ENCODE measurements at regions not wholly inside any gene's neighbourhood (a gene's known extent, or its start where the extent isn't known, plus 50 kb on each side); places are given as distances from the start of the nearest gene placed in this dataset.

DNA sequence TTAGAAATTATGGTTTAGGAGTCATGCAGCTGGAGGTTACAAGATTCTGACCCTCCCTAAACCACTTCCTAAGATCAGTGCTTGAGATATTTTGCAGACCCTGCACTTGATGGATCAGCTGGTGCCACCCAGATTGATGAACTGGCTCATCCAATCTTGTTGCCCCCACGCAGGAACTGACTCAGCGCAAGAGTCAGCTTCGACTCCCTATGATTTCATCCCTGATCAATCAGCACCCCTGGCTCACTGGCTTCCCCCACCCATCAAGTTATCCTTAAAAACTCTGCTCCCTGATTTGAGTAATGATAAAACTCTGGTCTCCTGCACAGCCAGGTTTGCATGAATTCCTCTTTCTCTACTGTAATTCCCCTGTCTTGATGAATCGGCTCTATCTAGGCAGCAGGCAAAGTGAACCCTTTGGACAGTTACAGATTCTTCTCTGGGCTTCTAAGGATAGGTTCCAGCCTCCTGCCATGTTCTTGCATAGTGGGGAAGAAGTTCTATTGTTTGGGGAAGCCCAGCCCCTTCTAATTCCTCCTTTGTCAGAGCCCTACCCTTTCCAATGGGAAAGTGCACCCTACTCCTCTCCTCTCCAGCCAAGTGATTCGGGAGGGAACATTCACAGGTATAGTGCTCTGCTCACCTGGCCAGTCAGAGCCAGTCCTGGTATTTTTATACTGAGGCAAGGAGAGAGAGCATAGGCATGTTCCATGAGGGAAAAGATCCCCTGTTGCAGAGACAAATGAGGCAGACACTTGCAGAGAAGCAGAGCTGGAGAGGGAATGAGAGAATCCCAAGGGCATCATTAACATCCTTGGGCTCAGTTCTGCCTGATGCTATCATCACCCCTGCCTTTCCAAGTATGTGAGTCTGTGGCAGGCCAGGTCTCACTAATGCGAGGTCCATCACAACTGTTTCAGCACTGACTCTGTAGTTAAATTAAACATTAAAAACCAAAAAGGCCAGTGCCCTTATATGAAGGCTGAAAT is 224.4 kb upstream of the GALNT17 start:
- no peak for DNase-seq

DNA sequence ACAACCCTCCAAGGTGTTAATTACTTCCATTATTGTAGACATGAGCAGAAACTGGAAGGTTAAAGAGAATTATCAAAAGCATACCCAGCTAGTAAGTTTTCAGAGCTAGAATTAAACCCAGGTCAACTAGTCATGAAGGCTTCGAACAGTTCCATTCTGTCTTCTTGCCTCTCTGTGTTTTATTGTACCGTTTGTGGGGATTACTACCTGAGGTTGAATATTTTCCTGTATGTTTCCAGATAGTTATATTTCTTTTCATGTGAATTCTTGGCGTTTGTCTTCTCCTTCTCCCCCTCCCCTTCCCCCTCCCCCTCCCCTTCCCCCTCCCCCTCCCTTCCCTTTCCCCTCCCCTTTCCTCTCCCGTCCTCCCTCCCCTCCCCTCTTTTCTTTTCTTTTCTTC is 218.0 kb upstream of the GALNT17 start:
- DNase-seq: no peak

DNA sequence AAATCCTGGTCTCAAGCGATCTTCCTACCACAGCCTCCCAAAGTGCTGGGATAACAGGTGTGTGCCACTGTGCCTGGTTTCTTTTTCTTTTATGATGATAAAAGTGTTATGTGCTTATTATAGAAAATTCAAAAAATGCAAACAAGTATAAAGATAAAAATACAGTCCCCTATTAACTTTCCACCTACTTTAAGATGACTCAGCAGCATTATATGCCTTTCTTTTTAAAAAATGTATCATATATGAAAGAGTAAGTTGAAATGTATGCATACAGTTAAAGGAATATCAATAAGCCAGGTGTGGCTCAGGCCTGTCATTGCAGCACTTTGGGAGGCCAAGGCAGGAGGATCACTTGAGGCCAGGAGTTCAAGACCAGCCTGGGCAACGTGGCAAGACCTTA is 216.9 kb upstream of the GALNT17 start:
- no peak for DNase-seq

DNA sequence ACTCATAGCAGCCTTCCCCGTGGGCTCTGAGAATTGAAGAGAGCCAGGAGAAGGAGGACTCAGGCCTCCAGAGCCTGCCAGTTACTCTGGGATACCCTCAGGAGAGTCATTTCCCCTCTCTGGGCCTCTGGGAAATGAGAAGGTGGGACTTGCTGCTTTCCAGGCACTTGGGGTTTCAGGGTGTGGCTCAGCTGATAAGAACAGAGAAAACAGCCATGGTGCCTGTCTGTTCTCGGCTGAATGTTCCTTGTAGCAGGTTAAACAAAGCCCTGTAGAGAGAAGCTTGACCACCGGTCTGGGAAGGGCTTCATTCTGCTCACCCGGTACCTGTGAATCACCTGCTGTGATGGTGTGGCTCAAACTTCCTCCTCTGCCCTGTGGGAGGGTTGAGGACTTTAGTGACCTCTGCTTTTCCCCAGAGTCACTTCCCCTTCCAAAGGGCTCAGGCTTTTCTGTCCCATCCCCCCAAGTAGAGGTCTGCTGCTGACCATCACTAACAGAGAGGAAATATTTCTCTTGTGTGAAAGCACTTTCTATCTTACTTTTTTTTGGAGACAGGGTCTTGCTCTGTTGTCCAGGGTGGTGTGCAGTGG is 212.4 kb upstream of the GALNT17 start:
- no peak for DNase-seq

DNA sequence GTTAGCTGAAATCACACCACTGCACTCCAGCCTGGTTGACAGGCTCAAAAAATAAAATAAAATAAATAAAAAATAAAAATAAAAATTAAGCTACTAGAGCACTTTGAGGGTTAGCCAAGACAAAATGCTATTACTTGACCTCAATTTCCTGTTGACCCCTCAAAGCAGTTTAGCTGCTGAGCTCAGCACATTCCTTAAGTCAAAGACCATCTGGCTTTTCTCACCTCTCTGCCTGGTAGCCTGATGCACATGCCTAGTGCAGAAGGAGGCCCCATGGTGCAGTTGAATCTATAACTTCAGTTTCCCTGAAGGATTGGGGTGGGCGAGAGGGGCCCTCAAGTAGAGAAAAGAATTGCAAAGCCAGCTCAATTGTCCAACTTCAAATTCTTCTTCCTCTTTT is 211.1 kb upstream of the GALNT17 start:
- DNase-seq: peak; percentile 52 to 54

DNA sequence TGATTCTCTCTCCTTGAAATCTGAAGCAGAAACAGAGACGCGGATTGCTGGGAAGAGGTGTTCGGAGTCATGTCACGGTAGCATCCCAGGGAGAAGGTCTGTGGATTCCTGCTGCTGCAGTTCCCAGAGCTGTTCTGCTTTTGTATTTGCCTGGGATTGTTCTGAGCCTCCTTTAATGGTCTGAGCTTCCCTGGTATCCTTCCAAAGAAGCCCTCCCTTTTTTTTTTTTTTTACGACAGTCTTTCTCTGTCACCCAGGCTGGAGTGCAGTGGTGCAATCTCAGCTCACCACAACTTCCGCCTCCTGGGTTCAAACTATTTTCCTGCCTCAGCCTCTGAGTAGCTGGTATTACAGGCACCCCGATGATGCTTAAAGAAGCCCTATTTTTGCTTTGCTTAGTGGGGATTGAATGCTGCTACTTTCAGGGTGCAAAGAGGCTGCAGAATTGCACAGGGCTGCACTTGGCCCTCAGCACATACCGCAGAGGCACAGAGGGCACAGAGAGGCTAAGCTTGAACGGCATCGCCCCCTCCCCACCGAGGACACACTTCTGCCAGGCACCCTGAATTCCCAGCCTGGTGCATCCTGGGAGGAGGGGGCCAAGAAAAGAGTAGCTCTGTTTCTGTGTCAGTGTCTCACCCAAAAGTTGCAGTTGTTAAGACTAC is 208.6 kb upstream of the GALNT17 start:
- DNase-seq: peak in 1 of 2 donors; percentile 13

DNA sequence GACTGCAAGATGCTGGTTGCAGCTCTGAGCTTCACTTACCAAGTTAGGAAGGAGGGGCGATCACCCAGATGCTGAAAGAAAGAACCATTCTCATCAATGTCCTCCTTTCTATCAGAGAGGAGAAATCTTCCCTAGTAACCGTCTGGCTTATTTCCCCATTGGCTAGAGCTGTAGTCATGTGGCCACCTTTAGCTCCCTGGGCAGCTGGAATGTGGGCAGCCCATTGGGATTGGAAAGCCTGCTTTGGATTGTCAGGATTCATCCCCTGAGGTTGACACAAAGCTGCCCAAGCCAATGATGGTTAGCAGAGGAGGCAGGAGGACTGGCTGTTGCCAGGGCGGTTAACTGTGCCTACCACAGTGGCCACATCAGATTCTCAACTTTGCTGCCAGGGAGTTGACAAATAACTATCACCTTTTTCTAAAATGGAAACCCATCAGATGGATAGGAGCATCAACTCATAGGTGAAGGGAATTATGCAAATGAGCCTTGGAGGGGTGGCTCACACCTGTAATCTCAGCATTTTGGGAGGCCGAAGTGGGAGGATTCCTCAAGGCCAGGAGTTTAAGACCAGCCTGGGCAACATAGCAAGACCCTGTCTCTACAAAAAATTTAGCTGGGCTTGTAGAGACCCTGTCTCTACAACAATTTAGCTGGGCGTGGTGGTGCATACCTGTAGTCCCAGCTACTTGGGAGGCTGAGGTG is 206.4 kb upstream of the GALNT17 start:
- no peak for DNase-seq

DNA sequence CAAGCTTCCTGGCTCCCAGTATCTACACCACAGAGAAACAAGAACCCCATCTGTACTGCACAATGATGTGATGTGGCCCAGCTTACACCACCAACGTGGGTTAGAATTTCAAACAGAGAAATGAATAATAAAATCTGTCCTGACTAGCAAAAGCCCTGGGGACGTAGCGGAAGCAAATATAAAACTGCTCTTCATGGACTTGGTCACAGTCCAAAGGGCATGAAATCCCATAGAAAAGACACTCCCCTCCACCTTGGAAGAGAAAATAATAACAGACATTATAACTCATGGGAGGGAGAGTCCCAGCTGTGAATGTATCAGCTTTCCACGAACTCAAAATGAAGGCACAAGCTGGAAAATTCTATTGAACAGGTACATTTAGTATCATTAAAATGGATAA is 205.3 kb upstream of the GALNT17 start:
- no peak for DNase-seq

DNA sequence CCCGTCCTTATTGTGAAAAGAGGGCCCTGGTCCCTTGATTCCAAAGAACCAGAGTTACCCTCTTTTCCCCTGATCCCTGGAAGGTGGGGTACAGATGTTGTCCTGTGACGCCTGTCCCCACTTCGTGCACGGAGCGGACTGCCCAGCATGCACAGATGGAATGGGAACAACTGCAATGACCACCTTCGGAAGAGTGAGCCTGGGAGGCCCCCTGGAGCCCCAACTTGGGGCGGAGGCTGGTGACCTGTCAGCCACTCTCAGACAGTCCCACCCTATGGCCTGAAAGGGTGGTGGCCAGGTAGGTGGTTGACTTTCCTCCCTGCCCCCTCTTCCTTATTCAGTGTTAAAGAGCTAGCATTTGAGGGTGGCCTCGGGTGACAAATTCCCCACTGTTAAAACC is 196.6 kb upstream of the GALNT17 start:
- DNase-seq: no peak

DNA sequence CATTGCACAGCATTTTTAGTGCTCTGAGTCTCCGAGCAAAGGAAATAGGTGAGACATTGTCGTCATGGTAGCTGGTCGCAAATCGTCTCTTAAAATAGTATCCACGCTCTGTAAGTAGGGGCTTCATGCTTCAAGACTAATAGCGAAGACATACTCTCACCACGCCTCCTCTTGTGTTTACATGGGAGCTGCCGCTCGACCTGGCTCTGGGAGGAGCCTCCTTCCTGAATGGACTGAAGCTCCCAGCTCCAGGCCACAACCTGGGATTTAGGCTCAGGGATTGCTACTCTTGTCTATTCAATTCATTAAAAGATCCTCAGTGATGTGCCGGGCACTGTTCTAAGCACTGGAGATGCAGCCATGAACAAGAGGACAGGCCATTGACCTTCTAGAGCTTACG is 196.1 kb upstream of the GALNT17 start:
- DNase-seq: no peak

DNA sequence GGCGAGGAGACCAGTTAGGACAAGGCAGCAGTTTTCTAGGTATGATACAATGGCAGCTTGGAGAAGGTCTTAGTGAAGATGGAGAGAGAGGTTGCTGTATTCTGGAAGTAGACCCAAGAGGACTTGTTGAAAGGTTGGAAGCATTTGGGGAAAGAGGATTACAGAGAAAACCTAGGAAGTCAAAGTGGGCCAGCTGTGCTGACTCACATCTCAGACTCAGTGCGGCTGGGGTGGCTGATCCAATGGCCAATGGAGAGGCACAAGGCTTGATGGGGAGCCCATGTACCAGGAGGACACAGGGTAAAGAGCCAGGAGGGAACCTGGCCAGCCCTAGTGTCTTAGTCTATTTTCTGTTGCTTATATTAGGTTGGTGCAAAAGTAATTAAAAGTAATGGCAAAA is 194.5 kb upstream of the GALNT17 start:
- DNase-seq: no peak

DNA sequence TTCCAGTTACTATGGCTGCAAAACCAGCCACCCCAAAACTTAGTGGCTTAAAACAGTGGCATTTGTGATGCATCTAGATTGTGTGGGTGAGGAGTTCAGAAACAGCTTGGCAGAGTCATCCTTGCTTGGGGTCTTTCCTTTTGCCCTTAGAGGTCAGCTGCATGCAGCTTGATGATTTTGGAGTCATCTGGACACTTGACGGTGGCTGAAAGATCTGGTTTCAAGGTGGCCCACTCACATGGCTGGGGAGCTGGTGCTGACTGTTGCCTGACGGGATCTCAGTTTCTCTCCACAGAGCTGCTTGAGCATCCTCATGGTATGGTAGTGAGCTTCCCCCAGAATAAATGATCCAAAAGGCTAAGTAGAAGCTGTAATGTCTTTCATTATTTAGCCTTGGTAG is 191.3 kb upstream of the GALNT17 start:
- no peak for DNase-seq

DNA sequence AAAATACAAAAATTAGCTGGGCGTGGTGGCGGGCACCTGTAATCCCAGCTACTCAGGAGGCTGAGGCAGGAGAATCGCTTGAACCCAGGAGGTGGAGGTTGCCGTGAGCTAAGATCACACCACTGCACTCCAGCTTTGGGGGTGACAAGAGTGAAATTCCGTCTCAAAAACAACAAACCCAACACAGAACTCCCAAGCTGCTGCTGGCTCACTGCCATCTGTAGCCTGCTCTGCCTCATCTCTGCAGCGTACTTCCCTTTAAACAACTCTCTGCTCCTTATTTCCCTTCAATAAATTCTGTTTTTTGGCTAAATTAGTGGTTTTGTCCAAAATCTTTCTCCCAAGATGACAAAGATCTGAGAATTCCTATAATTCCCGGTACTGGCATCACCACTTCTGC is 189.2 kb upstream of the GALNT17 start:
- no peak for DNase-seq

DNA sequence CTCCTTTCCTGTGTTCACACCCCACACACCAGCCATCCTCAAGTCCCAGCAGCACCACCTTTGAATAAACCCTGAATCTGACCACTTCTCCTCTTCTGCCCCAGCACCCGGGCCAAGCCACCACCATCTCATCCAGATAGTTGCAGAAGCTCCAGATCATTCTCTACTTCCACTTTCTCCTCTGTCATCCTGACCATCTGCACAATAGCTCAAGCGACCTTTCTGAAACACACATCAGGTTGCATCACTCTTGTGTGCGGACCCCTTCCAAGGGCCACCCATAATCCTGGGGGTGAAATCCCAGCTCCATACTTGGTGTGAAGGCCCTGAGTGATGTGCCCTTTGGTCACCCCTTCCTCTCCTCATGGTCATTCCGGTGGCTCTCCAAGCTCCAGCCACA is 187.4 kb upstream of the GALNT17 start:
- no peak for DNase-seq

DNA sequence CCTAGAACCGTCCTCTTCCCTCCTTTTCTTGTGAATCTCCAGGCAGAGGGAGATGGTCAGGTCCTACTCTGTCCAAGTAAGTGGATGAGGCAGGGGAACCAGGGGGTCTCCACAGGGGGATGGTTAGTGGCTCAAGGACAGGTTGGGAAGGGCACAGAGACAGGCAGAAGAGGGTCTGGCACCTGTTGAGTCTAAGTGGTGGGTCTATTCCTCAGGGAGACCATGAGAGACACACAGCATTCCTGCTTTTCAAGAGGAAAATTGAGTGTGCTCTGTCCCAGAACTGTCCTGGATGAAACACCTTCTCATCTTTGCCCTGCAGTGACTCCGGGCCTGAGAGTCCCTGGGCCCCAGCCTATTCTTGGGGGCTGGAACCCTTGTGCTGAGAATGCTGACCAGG is 184.8 kb upstream of the GALNT17 start:
- no peak for DNase-seq

DNA sequence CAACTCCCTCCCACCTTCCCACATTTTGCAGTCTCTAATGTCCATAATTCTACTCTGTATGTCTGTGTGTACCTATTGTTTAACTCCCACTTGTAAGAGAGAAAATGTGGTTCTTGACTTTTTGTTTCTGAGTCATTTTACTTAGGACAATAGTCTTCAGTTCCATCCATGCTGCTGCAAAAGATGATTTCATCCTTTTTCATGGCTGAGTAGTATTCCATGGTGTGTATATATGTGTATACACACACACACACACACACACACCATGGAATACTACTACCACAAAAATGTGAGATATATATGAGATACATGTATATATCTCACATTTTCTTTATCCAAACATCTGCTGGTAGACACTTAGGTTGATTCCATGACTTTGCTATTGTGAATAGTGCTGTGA is 182.1 kb upstream of the GALNT17 start:
- DNase-seq: no peak

DNA sequence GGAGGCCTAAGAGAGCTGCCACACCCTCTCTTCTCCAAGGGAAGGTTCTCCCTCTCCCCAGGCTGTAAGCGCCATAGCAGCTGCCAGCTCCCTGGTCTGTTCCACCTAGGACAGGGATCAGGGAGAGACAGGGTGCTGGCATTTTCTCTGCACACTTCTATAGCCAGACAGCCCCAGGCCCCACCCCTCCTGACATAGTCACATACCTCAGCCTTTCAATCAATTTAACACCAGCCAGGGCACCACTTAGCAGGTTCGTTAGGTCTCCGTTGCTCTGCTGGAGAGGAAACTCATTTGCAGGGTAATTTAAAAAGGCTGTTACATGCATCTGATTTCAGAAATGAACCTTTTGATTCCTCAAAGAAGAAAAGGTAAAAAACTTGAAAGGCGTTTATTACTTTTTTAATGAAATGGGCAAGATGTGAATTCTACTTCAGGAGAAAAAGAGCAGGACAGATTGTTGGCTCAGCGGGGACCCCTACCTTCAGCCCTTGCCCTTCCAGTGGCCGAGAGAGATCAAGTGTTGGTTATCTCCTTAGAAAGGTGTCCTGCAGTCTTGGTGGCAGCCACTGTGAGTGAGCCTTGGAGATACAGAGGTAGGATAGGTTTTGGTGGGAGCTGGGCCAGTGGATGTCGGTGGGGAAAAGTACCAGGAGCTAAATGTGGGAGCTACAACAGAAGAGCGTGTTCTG is 180.5 kb upstream of the GALNT17 start:
- no peak for DNase-seq

DNA sequence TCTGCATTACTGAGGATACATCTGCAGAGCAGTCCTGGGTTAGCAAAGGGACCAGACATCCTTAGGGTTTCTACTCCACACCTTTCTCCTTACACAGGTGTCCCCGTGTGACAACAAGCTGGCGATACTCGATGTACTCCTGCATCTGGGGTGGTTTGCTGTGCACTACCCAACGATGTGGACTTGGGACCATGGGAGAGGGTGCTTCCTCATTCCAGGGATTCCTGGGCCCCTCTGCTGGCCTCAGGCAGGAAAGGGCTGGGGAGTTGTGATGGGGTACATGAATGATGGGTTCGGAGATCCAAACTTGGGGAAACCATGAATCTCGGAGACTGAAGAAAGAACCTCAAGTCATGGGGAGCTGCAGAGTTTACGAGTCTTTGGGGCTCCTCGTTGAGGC is 179.6 kb upstream of the GALNT17 start:
- no peak for DNase-seq

DNA sequence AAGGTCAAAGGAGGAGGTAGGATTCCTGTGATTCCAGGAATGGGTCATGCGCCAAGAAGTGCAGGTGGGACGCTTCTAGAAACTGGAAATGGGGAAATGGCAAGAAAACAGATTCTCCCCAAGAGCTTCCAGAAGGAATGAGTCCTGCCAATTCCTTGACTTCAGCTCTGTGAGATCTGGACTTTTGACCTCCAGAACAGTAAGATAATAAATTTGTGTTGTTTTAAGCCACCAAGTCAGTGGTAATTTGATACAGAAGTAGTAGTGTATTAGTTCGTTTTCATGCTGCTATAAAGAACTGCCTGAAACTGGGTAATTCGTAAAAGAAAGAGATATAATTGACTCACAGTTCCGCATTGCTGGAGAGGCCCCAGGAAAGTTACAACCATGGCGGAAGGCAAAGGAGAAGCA is 178.6 kb upstream of the GALNT17 start:
- DNase-seq: no peak

DNA sequence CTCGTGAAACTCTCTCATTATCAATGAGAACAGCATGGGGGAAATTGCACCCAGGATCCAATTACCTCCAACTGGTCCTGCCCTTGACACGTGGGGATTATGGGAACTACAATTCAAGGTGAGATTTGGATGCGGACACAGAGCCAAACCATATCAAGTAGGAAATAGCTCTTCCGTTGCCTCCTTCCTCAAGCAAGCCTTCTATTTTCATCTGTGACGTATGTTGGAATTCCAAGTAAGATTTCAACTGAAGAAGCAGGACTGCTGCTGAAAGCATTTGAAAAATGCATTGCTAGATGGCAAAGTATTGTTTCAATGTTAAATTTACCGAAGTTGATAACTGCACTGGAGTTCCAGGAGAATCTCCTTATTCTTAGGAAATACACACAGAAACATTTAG is 178.1 kb upstream of the GALNT17 start:
- DNase-seq: no peak

DNA sequence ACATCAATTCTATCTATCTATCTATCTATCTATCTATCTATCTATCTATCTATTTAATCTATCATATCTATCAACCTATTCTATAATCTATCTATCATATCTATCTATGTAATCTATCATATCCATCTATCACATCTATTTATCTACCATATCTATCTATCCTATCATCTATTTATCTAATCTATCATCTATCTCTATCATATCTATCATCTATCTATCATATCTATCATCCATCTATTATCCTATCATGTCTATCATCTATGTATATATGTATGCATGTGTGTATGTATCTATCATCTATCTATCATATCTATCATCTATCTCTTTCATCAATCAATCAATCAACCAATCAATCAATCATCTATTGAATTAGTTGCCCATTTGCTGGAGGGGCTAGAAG is 159.3 kb upstream of the GALNT17 start:
- DNase-seq: no peak

DNA sequence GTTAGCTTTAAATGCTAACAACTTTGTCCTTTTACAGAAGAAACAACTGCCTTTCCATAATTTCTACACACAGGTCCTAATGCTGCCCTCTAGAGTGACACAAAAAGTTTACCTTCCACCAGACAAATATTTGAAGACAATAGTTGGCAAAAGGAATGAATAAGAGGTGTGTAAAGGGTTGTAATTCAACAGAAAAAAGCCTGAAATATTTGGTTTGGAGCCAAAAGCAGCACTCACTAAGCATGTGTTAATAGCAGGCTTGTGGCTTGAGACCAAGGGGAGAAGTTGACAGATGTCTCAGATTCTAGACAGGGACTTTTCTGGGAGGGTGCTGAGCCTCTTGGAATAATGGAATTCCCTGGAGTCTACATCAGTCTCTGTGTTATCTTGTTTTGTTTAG is 156.2 kb upstream of the GALNT17 start:
- DNase-seq: peak; percentile 11 to 13

Measured in right lung (tissue), 2 donors.